H9 (cell line): ENCODE measurements at regions not wholly inside any gene's neighbourhood (a gene's known extent, or its start where the extent isn't known, plus 50 kb on each side); places are given as distances from the start of the nearest gene placed in this dataset.

Experiments
- DNase-seq: peaks from one replicate; pipeline ENCODE4 v3.0.0-alpha.2; 2017
- H2AFZ ChIP-seq: one replicate; pipeline ENCODE4 v1.6.1; 2013; ENCODE audit warnings: mild to moderate bottlenecking, low read length, control low read depth, moderate library complexity
- H2AK5ac ChIP-seq: 2 replicates; pipeline ENCODE4 v1.6.1; 2013; ENCODE audit warnings: low read length, control low read depth, mixed read lengths; ENCODE audit not compliant: insufficient read length
- H2BK120ac ChIP-seq: one replicate; pipeline ENCODE4 v1.6.1; 2013; ENCODE audit warnings: low read depth, mild to moderate bottlenecking, low read length, control low read depth, inconsistent platforms; ENCODE audit not compliant: poor library complexity, severe bottlenecking
- H2BK12ac ChIP-seq: 2 replicates; pipeline ENCODE4 v1.6.1; 2013; ENCODE audit warnings: low read length, control low read depth, mixed read lengths, low read depth; ENCODE audit not compliant: insufficient read length
- H2BK15ac ChIP-seq: 2 replicates; pipeline ENCODE4 v1.6.1; 2013; ENCODE audit warnings: low read depth, low read length, control low read depth
- H2BK20ac ChIP-seq: one replicate; pipeline ENCODE4 v1.6.1; 2013; ENCODE audit warnings: low read depth, mild to moderate bottlenecking, low read length, control low read depth, inconsistent platforms; ENCODE audit not compliant: poor library complexity, severe bottlenecking
- H2BK5ac ChIP-seq: 2 replicates; pipeline ENCODE4 v1.6.1; 2013; ENCODE audit warnings: low read length, control low read depth, mixed read lengths; ENCODE audit not compliant: insufficient read length
- H3K14ac ChIP-seq: 2 replicates; pipeline ENCODE4 v1.6.1; 2013; ENCODE audit warnings: low read length, control low read depth; ENCODE audit not compliant: insufficient read depth
- H3K18ac ChIP-seq: 2 replicates; pipeline ENCODE4 v1.6.1; 2013; ENCODE audit warnings: low read depth, mild to moderate bottlenecking, mixed read lengths, low read length, control low read depth; ENCODE audit not compliant: insufficient read length
- H3K23ac ChIP-seq: 2 replicates; pipeline ENCODE4 v1.6.1; 2013; ENCODE audit warnings: low read length, control low read depth, mixed read lengths, low read depth; ENCODE audit not compliant: insufficient read length
- H3K23me2 ChIP-seq: 2 replicates; pipeline ENCODE4 v1.6.1; 2013; ENCODE audit warnings: low read depth, mild to moderate bottlenecking, mixed read lengths, low read length, control low read depth; ENCODE audit not compliant: insufficient read length, poor library complexity, severe bottlenecking
- H3K27ac ChIP-seq: 2 replicates; pipeline ENCODE4 v1.5.1; 2013; ENCODE audit warnings: low read length, control low read depth, mixed read lengths, low read depth; ENCODE audit not compliant: insufficient read length
- H3K27me3 ChIP-seq: 2 replicates; pipeline ENCODE4 v1.6.1; 2013; ENCODE audit warnings: low read length, control low read depth, inconsistent platforms; ENCODE audit not compliant: insufficient read depth
- H3K4ac ChIP-seq: 2 replicates; pipeline ENCODE4 v1.6.1; 2013; ENCODE audit warnings: low read depth, mild to moderate bottlenecking, control low read depth, inconsistent platforms, low read length, moderate library complexity
- H3K4me1 ChIP-seq: 2 replicates; pipeline ENCODE4 v1.6.1; 2013; ENCODE audit warnings: low read length, control low read depth, inconsistent platforms; ENCODE audit not compliant: insufficient read depth
- H3K4me2 ChIP-seq: 2 replicates; pipeline ENCODE4 v1.6.1; 2013; ENCODE audit warnings: low read length, control low read depth, mixed read lengths; ENCODE audit not compliant: insufficient read length, insufficient read depth
- H3K56ac ChIP-seq: 2 replicates; pipeline ENCODE4 v1.6.1; 2013; ENCODE audit warnings: low read depth, mild to moderate bottlenecking, mixed read lengths, low read length, control low read depth; ENCODE audit not compliant: insufficient read length
- H3K79me1 ChIP-seq: 2 replicates; pipeline ENCODE4 v1.6.1; 2013; ENCODE audit warnings: low read depth, mild to moderate bottlenecking, moderate library complexity, low read length, control low read depth, inconsistent platforms; ENCODE audit not compliant: insufficient read depth, poor library complexity, severe bottlenecking
- H3K79me2 ChIP-seq: 2 replicates; pipeline ENCODE4 v1.6.1; 2013; ENCODE audit warnings: low read length, control low read depth, inconsistent platforms; ENCODE audit not compliant: insufficient read depth
- H3K9ac ChIP-seq: 2 replicates; pipeline ENCODE4 v1.6.1; 2013; ENCODE audit warnings: low read length, control low read depth, mixed read lengths; ENCODE audit not compliant: insufficient read length; ENCODE audit errors: extremely low read depth
- H3K9me3 ChIP-seq: one replicate; pipeline ENCODE4 v1.6.1; 2013; ENCODE audit warnings: low read depth, low read length, inconsistent platforms; ENCODE audit not compliant: control insufficient read depth
- H3T11ph ChIP-seq: one replicate; pipeline ENCODE4 v1.6.1; 2013; ENCODE audit warnings: mild to moderate bottlenecking, low read length, control low read depth, inconsistent platforms
- H4K20me1 ChIP-seq: one replicate; pipeline ENCODE4 v1.6.1; 2013; ENCODE audit not compliant: control insufficient read depth, insufficient read length, insufficient read depth
- H4K5ac ChIP-seq: 2 replicates; pipeline ENCODE4 v1.6.1; 2013; ENCODE audit warnings: low read depth, mild to moderate bottlenecking, mixed read lengths, low read length, control low read depth; ENCODE audit not compliant: insufficient read length
- H4K8ac ChIP-seq: replicated peaks from 2 replicates; pipeline ENCODE4 v1.6.1; 2013; ENCODE audit warnings: low read length, control low read depth, mixed read lengths, low read depth; ENCODE audit not compliant: insufficient read length
- H4K91ac ChIP-seq: 2 replicates; pipeline ENCODE4 v1.6.1; 2013; ENCODE audit warnings: low read depth, mild to moderate bottlenecking, moderate library complexity, mixed read lengths, low read length, control low read depth; ENCODE audit not compliant: insufficient read length
- H3K27ac Mint-ChIP-seq, 3 experiments: 2 replicates in 2 of 3; 3 replicates in 1 of 3; pipeline ENCODE4 v1.8.0; 2020 to 2021; ENCODE audit warnings: mixed read lengths in 3 of 3, mild to moderate bottlenecking in 1 of 3, moderate library complexity in 1 of 3
- H3K27me3 Mint-ChIP-seq: 2 replicates; pipeline ENCODE4 v1.8.0; 2021; ENCODE audit warnings: low read depth, mild to moderate bottlenecking, moderate library complexity, mixed read lengths
- H3K36me3 Mint-ChIP-seq, 3 experiments: 2 replicates in 2 of 3; 3 replicates in 1 of 3; pipeline ENCODE4 v1.8.0; 2020 to 2021; ENCODE audit warnings: low read depth in 3 of 3, mixed read lengths in 3 of 3; ENCODE audit not compliant: insufficient read depth in 1 of 3
- H3K4me1 Mint-ChIP-seq, 2 experiments: 2 replicates each; pipeline ENCODE4 v1.8.0; 2020; ENCODE audit warnings: mixed read lengths in 2 of 2
- H3K4me3 Mint-ChIP-seq, 2 experiments: 2 replicates in 1 of 2; 3 replicates in 1 of 2; pipeline ENCODE4 v1.8.0; 2020 to 2021; ENCODE audit warnings: mild to moderate bottlenecking in 2 of 2, mixed read lengths in 2 of 2, moderate library complexity in 1 of 2
- H3K9me3 Mint-ChIP-seq, 2 experiments: 2 replicates in 1 of 2; 3 replicates in 1 of 2; pipeline ENCODE4 v1.8.0; 2020; ENCODE audit warnings: mild to moderate bottlenecking in 2 of 2, mixed read lengths in 2 of 2, moderate library complexity in 1 of 2
- CTCF ChIP-seq: fragments of 200-600 bp; sonication (generic); conservative IDR thresholded peaks from 3 replicates; pipeline ENCODE4 v1.8.0; 2021; ENCODE audit warnings: antibody characterized with exemption, mild to moderate bottlenecking
- WGBS: extraction: QIAGEN DNeasy Blood & Tissue Kit; methylation state at CpG from one replicate; pipeline ENCODE4 v1.1.7; 2013; ENCODE audit warnings: missing lambda C conversion rate, low lambda C conversion rate, mixed read lengths; ENCODE audit not compliant: insufficient read length; ENCODE audit errors: extremely low coverage; 5-methylcytosine and 5-hydroxymethylcytosine counted together

DNA sequence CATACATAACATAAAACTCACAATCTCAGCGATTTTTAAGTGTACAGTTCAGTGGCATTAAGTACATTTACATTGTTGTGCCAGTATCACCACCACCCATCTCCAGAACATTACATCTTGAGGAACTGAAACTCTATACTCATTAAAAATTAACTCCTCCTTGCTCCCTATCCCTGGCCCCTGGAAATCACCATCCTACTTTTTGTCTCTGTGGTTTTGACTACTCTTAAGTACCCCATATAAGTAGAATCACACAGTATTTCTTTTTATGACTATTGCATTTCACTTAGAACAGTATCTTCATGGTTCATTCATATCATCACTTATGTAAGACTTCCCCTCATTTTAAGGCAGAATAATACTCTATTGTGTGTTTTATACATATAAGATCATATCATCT is 1108.1 kb downstream of the GRIK2 start:
- H2BK20ac ChIP-seq = no peak overlapping the region
- no peak overlapping the region for H4K8ac ChIP-seq
- H2AK5ac ChIP-seq = no peak overlapping the region
- no peak for TF ChIP-seq CTCF
- no peak overlapping the region for H3K56ac ChIP-seq
- H2BK12ac ChIP-seq = no peak overlapping the region
- no peaks in the 10 kb centered on the region for H4K20me1 ChIP-seq
- DNase-seq = no peak
- H4K91ac ChIP-seq = no peak overlapping the region
- H3K9ac ChIP-seq = no peak overlapping the region
- no peaks in the 10 kb centered on the region for H3K4me1 ChIP-seq
- no peaks in the 10 kb centered on the region for H3K9me3 ChIP-seq
- H3K27ac ChIP-seq = no peak overlapping the region
- H3K4me2 ChIP-seq = no peak overlapping the region
- Mint-ChIP-seq H3K27ac (no peak overlapping the region), H3K36me3 (peaks cover 4 to 14% (median 5%) of the 10 kb centered on the region in 3 experiments), H3K4me3 (no peak overlapping the region), H3K4me1 (no peaks in the 10 kb centered on the region), H3K27me3 (no peaks in the 10 kb centered on the region), H3K9me3 (peaks cover 14 to 23% of the 10 kb centered on the region in 2 experiments)
- H2BK5ac ChIP-seq = no peak overlapping the region
- no peaks in the 10 kb centered on the region for H3K79me2 ChIP-seq
- no peak overlapping the region for H3K23ac ChIP-seq
- no CpG with 5 or more reads among the region's 1 CpG for WGBS
- H3T11ph ChIP-seq = no peak overlapping the region
- H3K18ac ChIP-seq = no peak overlapping the region
- H3K79me1 ChIP-seq = no peaks in the 10 kb centered on the region
- no peak overlapping the region for H4K5ac ChIP-seq
- H2BK120ac ChIP-seq = no peak overlapping the region
- H3K4ac ChIP-seq = no peak overlapping the region
- no peaks in the 10 kb centered on the region for H3K27me3 ChIP-seq
- H2BK15ac ChIP-seq = no peak overlapping the region
- no peak overlapping the region for H2AFZ ChIP-seq
- no peaks in the 10 kb centered on the region for H3K23me2 ChIP-seq
- H3K14ac ChIP-seq = no peak overlapping the region
